ENCODE measurements at regions not wholly inside any gene's neighbourhood (a gene's known extent, or its start where the extent isn't known, plus 50 kb on each side); places are given as distances from the start of the nearest gene placed in this dataset.

GRCh38 chr17:36878216-36878615 is 59.1 kb upstream of the LHX1 start:
- TF ChIP-seq EP300 (IDR thresholded peaks at IDR 0.05) (no peak), POLR2A (IDR thresholded peaks at IDR 0.05) (no peak)
